PC-9 (cell line): ENCODE measurements at regions not wholly inside any gene's neighbourhood (a gene's known extent, or its start where the extent isn't known, plus 50 kb on each side); places are given as distances from the start of the nearest gene placed in this dataset.

ENCODE experiments used
- BruUV-seq: library from RNA; stranded (reverse); fragments of 400-500 nt; replicated peaks from 2 replicates; lab custom pipeline; 2021; lab: Mats Ljungman, UMichigan
- CTCF ChIA-PET: fragments of 300-600 bp; sonication (Branson Sonifier 250); formaldehyde crosslinking; loops from one replicate; lab custom pipeline; 2022; ENCODE audit warnings: antibody characterized with exemption; lab: Charles Lee
- POLR2A ChIA-PET: fragments of 300-600 bp; sonication (Branson Sonifier 250); formaldehyde crosslinking; loops from one replicate; lab custom pipeline; 2022; ENCODE audit warnings: antibody characterized with exemption; ENCODE audit not compliant: unreplicated experiment; lab: Charles Lee
- DNase-seq, 2 experiments: peaks; one replicate each; pipeline versions ENCODE4 v3.0.0 to v3.0.0-alpha.2; 2015 to 2022; ENCODE audit warnings: mixed read lengths in 1 of 2
- H2AFZ ChIP-seq: fragments of 200-600 bp; sonication (generic); 2 replicates; pipeline ENCODE4 v1.8.1; 2017; ENCODE audit warnings: antibody characterized with exemption
- H3F3A ChIP-seq: fragments of 200-600 bp; sonication (generic); 2 replicates; pipeline ENCODE4 v1.8.1; 2017; ENCODE audit warnings: antibody characterized with exemption, mild to moderate bottlenecking, low read depth; ENCODE audit not compliant: insufficient read depth
- H3K27ac ChIP-seq: fragments of 200-600 bp; sonication (generic); 2 replicates; pipeline ENCODE4 v1.6.1; 2016; ENCODE audit warnings: mixed run types
- H3K27me3 ChIP-seq: fragments of 200-600 bp; sonication (generic); 2 replicates; pipeline ENCODE4 v1.6.1; 2016; ENCODE audit warnings: low read depth, mixed run types; ENCODE audit not compliant: insufficient read depth
- H3K36me3 ChIP-seq: fragments of 200-600 bp; sonication (generic); 2 replicates; pipeline ENCODE4 v1.6.1; 2016; ENCODE audit warnings: low read depth, mixed run types
- H3K4me1 ChIP-seq: fragments of 200-600 bp; sonication (generic); replicated peaks from 2 replicates; pipeline ENCODE4 v1.6.1; 2016; ENCODE audit warnings: mixed run types; ENCODE audit not compliant: insufficient read depth
- H3K4me2 ChIP-seq: fragments of 200-600 bp; sonication (generic); 2 replicates; pipeline ENCODE4 v1.6.1; 2017; ENCODE audit warnings: mixed run types
- H3K4me3 ChIP-seq: fragments of 200-600 bp; sonication (generic); 2 replicates; pipeline ENCODE4 v1.6.1; 2016; ENCODE audit warnings: mixed run types
- H3K79me2 ChIP-seq: fragments of 200-600 bp; sonication (generic); 2 replicates; pipeline ENCODE4 v1.6.1; 2017; ENCODE audit warnings: low read depth, mixed run types
- H3K9me2 ChIP-seq: fragments of 200-600 bp; sonication (generic); 2 replicates; pipeline ENCODE4 v1.8.1; 2017; ENCODE audit warnings: mild to moderate bottlenecking; ENCODE audit not compliant: insufficient read depth
- H3K9me3 ChIP-seq: fragments of 200-600 bp; sonication (generic); 2 replicates; pipeline ENCODE4 v1.8.1; 2016; ENCODE audit warnings: low read depth; ENCODE audit not compliant: insufficient read depth
- H4K20me1 ChIP-seq: fragments of 200-600 bp; sonication (generic); 2 replicates; pipeline ENCODE4 v1.8.1; 2017; ENCODE audit not compliant: insufficient read depth
- EZH2 ChIP-seq: fragments of 200-600 bp; sonication (generic); IDR thresholded peaks from 2 replicates; pipeline ENCODE4 v1.8.0; 2017; ENCODE audit warnings: antibody characterized with exemption, low read depth
- intact Hi-C: fragments of 100-400 bp; cut with micrococcal nuclease; formaldehyde crosslinking; loops from one replicate; pipeline ENCODE4 v1.10.0; 2022; ENCODE audit not compliant: unreplicated experiment
- TF ChIP-seq, protein P1 (sequence below): fragments of 200-600 bp; sonication (generic); conservative IDR thresholded peaks from 2 replicates; pipeline ENCODE4 v1.6.1; 2017; ENCODE audit warnings: mixed run types, antibody characterized with exemption, mild to moderate bottlenecking, moderate library complexity

DNA sequence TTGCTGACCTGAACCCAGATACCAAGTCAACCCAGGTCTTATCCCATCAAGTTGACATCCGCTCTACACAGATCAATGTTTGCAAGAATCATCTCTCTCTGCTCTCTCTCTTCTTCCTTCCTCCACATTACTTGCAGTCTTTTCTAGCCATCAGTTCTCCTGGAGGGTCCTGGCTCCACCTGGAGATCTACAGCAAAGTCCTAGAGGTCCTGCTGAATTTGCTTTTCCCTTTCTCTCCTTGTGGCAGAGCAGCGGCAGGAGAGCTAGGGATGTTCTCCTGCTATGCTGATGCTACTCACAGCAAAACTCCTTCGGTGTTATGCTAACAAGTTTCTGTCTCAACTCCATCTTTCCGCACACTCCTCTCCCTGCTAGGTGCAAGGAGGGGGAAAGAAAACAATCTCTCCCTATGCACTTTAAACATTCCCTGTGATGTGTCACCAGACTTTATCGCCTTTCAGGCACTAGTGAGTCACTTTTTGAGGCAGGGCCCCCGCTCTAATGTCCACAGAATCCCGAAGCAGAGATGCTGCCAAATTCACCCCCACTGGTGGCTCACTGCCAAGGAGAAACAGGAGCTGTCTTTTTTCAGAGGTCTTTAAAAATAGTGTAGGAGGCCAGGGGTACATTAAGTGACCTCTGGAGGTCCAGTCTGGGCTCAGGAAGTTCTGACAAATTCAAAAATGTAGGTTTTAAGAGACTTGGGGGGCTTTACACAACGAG lies 62.6 kb downstream of the FAM50B start:
- Histone ChIP-seq H3K4me3 (peak overlapping the region; percentile 15; the same call in 1 of the 2 replicates), H3K9me3 (no peaks in the 10 kb centered on the region; the same call in 1 of the 2 replicates), H3K27ac (peak overlapping the region; percentile 100)

DNA sequence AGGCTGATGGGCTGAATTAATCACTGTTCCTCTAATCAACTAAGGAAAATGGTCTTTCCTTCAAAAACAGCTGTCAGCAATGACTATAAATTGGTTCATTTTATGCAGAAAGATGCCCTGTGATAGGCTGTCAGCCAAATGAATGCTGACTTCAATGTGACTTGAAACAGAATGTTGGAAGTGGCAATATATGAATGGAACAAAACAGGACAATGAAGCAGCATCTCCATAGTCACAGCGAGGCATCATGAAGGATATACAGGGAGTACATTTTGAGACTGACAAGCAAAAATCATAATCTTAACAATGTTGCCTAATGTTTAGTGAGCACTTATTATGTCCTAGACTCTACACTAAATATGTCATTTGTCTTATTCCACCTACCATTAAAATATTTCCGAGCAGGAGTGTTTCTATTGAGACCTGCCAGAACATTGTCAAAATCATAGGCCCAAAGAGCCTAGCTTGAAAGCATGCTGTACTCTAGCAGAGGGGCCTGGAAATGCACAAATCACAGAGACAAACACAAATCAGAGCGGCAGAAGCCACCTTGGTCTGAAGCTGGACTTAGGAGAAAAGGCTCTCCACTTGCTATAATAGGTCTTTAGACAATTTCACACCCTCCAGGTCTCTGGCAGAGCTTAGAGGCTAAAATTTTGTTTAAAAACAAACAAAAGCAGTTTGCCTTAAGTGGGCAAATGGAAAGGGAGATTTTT lies 63.3 kb downstream of the FAM50B start:
- DNase-seq, result no peak
- ChIA-PET CTCF (interaction anchor here (1.7 to 2.7 kb wide), 2 partner anchors 20 to 63 kb away, joined by 9 to 12 read pairs; partner anchors contain the start of gene FAM50B), POLR2A (interaction anchor here (0.6 to 0.7 kb wide), 2 partner anchors 11 to 108 kb away, joined by 3 to 6 read pairs; a partner anchor contains a TSS)
- BruUV-seq, result no TSS peak
- H3K9me2 ChIP-seq, result no peaks in the 10 kb centered on the region
- H3K79me2 ChIP-seq, result no peaks in the 10 kb centered on the region
- H3K36me3 ChIP-seq, result no peaks in the 10 kb centered on the region
- H3K27ac ChIP-seq, result peak overlapping the region; percentile 100
- H2AFZ ChIP-seq, result no peak overlapping the region
- intact Hi-C loops, result loop anchor here (1.0 to 2.0 kb wide), 4 partner anchors 24 to 86 kb away; partner anchors contain the start of gene FAM50B
- no peaks in the 10 kb centered on the region for H4K20me1 ChIP-seq
- peaks cover 44% of the 10 kb centered on the region for H3K4me1 ChIP-seq
- peak overlapping the region; percentile 94 for H3K4me2 ChIP-seq
- peak overlapping the region; percentile 49; the same call in 1 of the 2 replicates for H3K4me3 ChIP-seq
- peaks cover 3% of the 10 kb centered on the region; the same call in 1 of the 2 replicates for H3K9me3 ChIP-seq
- H3F3A ChIP-seq, result peaks cover 29% of the 10 kb centered on the region
- TF ChIP-seq, protein P1, sequence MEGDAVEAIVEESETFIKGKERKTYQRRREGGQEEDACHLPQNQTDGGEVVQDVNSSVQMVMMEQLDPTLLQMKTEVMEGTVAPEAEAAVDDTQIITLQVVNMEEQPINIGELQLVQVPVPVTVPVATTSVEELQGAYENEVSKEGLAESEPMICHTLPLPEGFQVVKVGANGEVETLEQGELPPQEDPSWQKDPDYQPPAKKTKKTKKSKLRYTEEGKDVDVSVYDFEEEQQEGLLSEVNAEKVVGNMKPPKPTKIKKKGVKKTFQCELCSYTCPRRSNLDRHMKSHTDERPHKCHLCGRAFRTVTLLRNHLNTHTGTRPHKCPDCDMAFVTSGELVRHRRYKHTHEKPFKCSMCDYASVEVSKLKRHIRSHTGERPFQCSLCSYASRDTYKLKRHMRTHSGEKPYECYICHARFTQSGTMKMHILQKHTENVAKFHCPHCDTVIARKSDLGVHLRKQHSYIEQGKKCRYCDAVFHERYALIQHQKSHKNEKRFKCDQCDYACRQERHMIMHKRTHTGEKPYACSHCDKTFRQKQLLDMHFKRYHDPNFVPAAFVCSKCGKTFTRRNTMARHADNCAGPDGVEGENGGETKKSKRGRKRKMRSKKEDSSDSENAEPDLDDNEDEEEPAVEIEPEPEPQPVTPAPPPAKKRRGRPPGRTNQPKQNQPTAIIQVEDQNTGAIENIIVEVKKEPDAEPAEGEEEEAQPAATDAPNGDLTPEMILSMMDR, result no peak
- TF ChIP-seq EZH2, result no peak
- no peaks in the 10 kb centered on the region for H3K27me3 ChIP-seq

More for the DNA sequence above, 62.6 kb downstream of the FAM50B start:
- peak; percentile 87 to 88 for DNase-seq
- POLR2A ChIA-PET, result interaction anchor here (0.5 to 0.7 kb wide), 2 partner anchors 11 to 109 kb away, joined by 3 to 8 read pairs; a partner anchor contains a TSS
- Histone ChIP-seq H3K27me3 (no peaks in the 10 kb centered on the region), H3K79me2 (no peaks in the 10 kb centered on the region), H2AFZ (no peak overlapping the region), H3F3A (peaks cover 29% of the 10 kb centered on the region), H4K20me1 (no peaks in the 10 kb centered on the region), H3K4me1 (peaks cover 44% of the 10 kb centered on the region), H3K9me2 (no peaks in the 10 kb centered on the region), H3K36me3 (no peaks in the 10 kb centered on the region), H3K4me2 (peak overlapping the region; percentile 94)
- TF ChIP-seq, protein P1, result no peak
- TF ChIP-seq EZH2, result no peak
- no TSS peak for BruUV-seq
- CTCF ChIA-PET, result interaction anchor here (2.4 to 2.7 kb wide), 2 partner anchors 21 to 62 kb away, joined by 8 to 12 read pairs; partner anchors contain the start of gene FAM50B
- intact Hi-C loops, result loop anchor here (1.0 to 2.0 kb wide), 2 partner anchors 27 to 85 kb away; no protein-coding TSS in a partner anchor
